ENCODE measurements at regions not wholly inside any gene's neighbourhood (a gene's known extent, or its start where the extent isn't known, plus 50 kb on each side); places are given as distances from the start of the nearest gene placed in this dataset.

GRCh38 chr1:222331340-222331739 lies 216.6 kb downstream of the HHIPL2 start:
- intact Hi-C loops (cut with DNase I; ENCODE audit: low total_unique reads): no loop called here
- no peak overlapping the region for H3K27ac ChIP-seq
- no peak overlapping the region for H3K4me3 ChIP-seq
- H3K4me1 ChIP-seq: no peaks in the 10 kb centered on the region
- H3K9me3 ChIP-seq: no peaks in the 10 kb centered on the region
- WGBS, 5 donors: 11 to 37% (median 22%) methylated on average over 1 of the region's 1 CpG
- H3K27me3 ChIP-seq: no peaks in the 10 kb centered on the region
- no peak for TF ChIP-seq POLR2A (IDR thresholded peaks at IDR 0.05)
- TF ChIP-seq EP300 (IDR thresholded peaks at IDR 0.05): no peak
- no peak for TF ChIP-seq POLR2AphosphoS5 (IDR thresholded peaks at IDR 0.05)
- TF ChIP-seq, protein P1, sequence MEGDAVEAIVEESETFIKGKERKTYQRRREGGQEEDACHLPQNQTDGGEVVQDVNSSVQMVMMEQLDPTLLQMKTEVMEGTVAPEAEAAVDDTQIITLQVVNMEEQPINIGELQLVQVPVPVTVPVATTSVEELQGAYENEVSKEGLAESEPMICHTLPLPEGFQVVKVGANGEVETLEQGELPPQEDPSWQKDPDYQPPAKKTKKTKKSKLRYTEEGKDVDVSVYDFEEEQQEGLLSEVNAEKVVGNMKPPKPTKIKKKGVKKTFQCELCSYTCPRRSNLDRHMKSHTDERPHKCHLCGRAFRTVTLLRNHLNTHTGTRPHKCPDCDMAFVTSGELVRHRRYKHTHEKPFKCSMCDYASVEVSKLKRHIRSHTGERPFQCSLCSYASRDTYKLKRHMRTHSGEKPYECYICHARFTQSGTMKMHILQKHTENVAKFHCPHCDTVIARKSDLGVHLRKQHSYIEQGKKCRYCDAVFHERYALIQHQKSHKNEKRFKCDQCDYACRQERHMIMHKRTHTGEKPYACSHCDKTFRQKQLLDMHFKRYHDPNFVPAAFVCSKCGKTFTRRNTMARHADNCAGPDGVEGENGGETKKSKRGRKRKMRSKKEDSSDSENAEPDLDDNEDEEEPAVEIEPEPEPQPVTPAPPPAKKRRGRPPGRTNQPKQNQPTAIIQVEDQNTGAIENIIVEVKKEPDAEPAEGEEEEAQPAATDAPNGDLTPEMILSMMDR (IDR thresholded peaks at IDR 0.05): no peak
- DNase-seq: no peak
- H3K36me3 ChIP-seq: no peaks in the 10 kb centered on the region

DNA sequence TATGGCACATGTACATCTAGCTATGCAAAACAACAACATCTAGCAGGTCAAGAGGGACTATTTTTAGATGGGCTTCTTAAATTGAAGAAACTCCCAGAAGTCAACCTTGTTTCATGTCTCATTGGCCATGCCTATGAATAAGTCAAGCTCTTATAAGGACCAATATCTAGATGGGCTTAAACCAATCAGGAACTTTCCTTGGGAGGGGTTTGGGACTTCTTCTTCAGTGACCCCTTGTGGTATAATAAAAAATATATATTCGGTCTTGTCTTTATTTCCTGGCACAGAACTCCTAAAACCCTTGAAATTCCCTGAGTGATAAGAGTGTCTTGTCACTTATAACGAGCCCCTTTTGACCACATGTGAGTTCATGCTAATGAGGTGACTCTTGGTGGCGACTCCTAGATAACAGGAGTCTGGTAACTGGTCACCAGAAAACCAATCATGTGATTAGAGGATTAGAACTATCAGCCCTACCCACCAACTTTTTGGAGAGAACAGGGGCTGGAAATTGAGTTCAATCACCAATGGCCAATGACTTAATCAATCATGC lies 218.3 kb downstream of the HHIPL2 start:
- H3K9me3 ChIP-seq: no peaks in the 10 kb centered on the region
- intact Hi-C loops (cut with DNase I; ENCODE audit: low total_unique reads): no loop called here
- no peak for DNase-seq
- TF ChIP-seq POLR2A (IDR thresholded peaks at IDR 0.05) (no peak), POLR2AphosphoS5 (IDR thresholded peaks at IDR 0.05) (no peak), EP300 (IDR thresholded peaks at IDR 0.05) (no peak)
- TF ChIP-seq, protein P1 (IDR thresholded peaks at IDR 0.05): no peak
- no peak overlapping the region for H3K4me3 ChIP-seq
- no peaks in the 10 kb centered on the region for H3K36me3 ChIP-seq
- no peaks in the 10 kb centered on the region for H3K4me1 ChIP-seq
- no peaks in the 10 kb centered on the region for H3K27me3 ChIP-seq
- 68 to 76% (median 69%) methylated on average over 3 of the region's 3 CpGs for WGBS, 5 donors
- H3K27ac ChIP-seq: no peak overlapping the region

GRCh38 chr1:222326710-222327036 lies 221.2 kb downstream of the HHIPL2 start:
- Histone ChIP-seq H3K9me3 (no peaks in the 10 kb centered on the region), H3K27me3 (no peaks in the 10 kb centered on the region), H3K4me3 (no peak overlapping the region), H3K4me1 (no peaks in the 10 kb centered on the region), H3K36me3 (no peaks in the 10 kb centered on the region), H3K27ac (no peak overlapping the region)
- intact Hi-C loops (cut with DNase I; ENCODE audit: low total_unique reads): no loop called here
- no peak for TF ChIP-seq EP300 (IDR thresholded peaks at IDR 0.05)
- TF ChIP-seq POLR2A (IDR thresholded peaks at IDR 0.05): no peak
- no peak for TF ChIP-seq POLR2AphosphoS5 (IDR thresholded peaks at IDR 0.05)
- TF ChIP-seq, protein P1 (IDR thresholded peaks at IDR 0.05): no peak
- DNase-seq: no peak

- intact Hi-C loops (cut with DNase I; ENCODE audit: low total_unique reads): no loop called here
Observed at GRCh38 chr1:222326006-222326709, 221.7 kb downstream of the HHIPL2 start.

More at GRCh38 chr1:222326006-222326709, 221.7 kb downstream of the HHIPL2 start:
- WGBS, 5 donors: 58 to 67% (median 64%) methylated on average over 3 of the region's 3 CpGs
- H3K4me1 ChIP-seq: no peaks in the 10 kb centered on the region
- no peaks in the 10 kb centered on the region for H3K9me3 ChIP-seq
- DNase-seq: no peak
- H3K4me3 ChIP-seq: no peak overlapping the region
- H3K27ac ChIP-seq: no peak overlapping the region
- H3K36me3 ChIP-seq: no peaks in the 10 kb centered on the region
- H3K27me3 ChIP-seq: no peaks in the 10 kb centered on the region
- TF ChIP-seq POLR2AphosphoS5 (IDR thresholded peaks at IDR 0.05) (no peak), EP300 (IDR thresholded peaks at IDR 0.05) (no peak), POLR2A (IDR thresholded peaks at IDR 0.05) (no peak)
- TF ChIP-seq, protein P1 (IDR thresholded peaks at IDR 0.05): no peak

Data from stomach (tissue), 8 donors.